ENCODE measurements at regions not wholly inside any gene's neighbourhood (a gene's known extent, or its start where the extent isn't known, plus 50 kb on each side); places are given as distances from the start of the nearest gene placed in this dataset.

DNA sequence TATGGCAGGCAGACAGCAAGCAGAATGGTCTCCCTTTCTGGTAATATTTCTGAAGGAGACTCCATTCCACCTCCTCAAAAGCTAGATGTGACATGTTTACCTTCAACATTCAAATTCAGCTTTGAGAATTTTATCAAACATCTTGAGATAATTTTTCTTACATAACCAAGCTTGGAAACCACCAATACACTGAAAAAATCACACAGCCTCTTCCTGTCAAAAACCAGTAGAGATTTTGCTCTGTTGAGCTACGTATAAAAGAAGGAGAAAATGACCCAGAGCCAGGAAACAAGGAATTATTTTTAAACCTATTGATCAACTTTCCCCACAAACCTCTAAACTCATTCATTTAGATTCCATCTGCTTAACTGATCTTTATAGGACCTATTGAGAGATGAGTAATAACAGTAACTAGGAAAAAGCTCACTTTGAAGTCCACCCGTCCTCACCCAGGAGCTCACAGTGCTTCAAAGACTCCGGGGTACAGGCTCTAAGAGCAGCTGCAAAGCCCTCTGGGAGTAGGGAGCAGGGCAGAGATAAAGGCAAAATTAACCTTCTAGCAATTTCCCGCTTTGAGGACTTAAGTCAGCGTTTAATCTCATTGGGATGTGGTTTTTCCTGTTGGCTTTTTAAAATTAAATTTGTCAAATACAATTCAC, 318.2 kb upstream of the RASGEF1B start:
- Histone ChIP-seq H3K4me1 (ENCODE audit: control insufficient read depth in 1 of 2, low read depth in 2 of 2) (peaks cover 8 to 15% of the 10 kb centered on the region in 2 donors), H3K36me3 (no peaks in the 10 kb centered on the region), H3K4me3 (no peak overlapping the region), H3K27me3 (replicated peaks; ENCODE audit: insufficient read depth) (no peaks in the 10 kb centered on the region), H3K27ac (no peak overlapping the region), H3K9me3 (no peaks in the 10 kb centered on the region)
- ATAC-seq (ENCODE audit: insufficient number of reproducible peaks, low FRiP score, low read depth) (no peak), DNase-seq (ENCODE audit: low spot score) (no peak)
- TF ChIP-seq, protein P1, sequence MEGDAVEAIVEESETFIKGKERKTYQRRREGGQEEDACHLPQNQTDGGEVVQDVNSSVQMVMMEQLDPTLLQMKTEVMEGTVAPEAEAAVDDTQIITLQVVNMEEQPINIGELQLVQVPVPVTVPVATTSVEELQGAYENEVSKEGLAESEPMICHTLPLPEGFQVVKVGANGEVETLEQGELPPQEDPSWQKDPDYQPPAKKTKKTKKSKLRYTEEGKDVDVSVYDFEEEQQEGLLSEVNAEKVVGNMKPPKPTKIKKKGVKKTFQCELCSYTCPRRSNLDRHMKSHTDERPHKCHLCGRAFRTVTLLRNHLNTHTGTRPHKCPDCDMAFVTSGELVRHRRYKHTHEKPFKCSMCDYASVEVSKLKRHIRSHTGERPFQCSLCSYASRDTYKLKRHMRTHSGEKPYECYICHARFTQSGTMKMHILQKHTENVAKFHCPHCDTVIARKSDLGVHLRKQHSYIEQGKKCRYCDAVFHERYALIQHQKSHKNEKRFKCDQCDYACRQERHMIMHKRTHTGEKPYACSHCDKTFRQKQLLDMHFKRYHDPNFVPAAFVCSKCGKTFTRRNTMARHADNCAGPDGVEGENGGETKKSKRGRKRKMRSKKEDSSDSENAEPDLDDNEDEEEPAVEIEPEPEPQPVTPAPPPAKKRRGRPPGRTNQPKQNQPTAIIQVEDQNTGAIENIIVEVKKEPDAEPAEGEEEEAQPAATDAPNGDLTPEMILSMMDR (IDR thresholded peaks at IDR 0.05): no peak

DNA sequence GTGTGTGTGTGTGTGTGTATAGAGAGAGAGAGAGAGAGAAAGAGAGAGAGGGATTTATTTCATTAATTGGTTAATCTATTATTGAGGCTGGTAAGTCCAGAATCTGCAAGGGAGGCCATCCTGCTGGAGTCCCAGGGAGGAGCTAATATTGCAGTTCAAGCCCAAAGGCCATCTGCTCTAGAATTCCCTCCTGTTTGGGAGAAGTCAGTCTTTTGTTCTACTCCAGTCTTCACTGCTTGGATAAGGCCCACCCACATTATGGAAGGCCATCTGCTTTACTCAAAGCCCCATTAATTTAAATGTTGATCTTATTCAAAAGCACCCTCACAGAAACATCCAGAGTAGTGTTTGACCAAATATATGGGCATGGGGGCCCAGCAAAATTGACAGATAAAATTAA, 317.5 kb upstream of the RASGEF1B start:
- Histone ChIP-seq H3K4me1 (ENCODE audit: control insufficient read depth in 1 of 2, low read depth in 2 of 2) (peaks cover 8 to 15% of the 10 kb centered on the region in 2 donors), H3K9me3 (no peaks in the 10 kb centered on the region), H3K36me3 (no peaks in the 10 kb centered on the region), H3K27me3 (replicated peaks; ENCODE audit: insufficient read depth) (no peaks in the 10 kb centered on the region), H3K27ac (no peak overlapping the region), H3K4me3 (no peak overlapping the region)
- ATAC-seq (ENCODE audit: insufficient number of reproducible peaks, low FRiP score, low read depth) (no peak), DNase-seq (ENCODE audit: low spot score) (no peak)
- TF ChIP-seq, protein P1 (IDR thresholded peaks at IDR 0.05): no peak

DNA sequence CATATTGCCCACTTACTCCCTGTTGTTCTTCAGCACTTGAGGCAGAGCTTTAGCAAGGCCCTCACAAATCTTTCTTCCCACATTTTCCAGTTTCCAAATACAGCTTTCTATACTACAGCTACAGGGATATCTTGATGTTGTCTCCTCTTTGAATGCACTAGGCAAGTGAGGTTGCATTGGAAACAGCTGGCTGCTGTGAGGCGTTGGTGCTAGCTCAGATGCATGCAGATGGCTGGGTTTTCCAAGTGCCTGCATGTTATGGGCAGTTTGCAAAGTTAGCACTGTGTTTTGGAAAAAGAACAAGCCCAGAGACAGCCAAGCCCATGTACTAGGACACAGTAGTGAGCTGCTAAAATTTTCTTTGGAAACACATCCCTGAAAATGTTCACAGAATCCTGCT, 315.1 kb upstream of the RASGEF1B start:
- H3K36me3 ChIP-seq: no peaks in the 10 kb centered on the region
- H3K27ac ChIP-seq: no peak overlapping the region
- no peak for DNase-seq (ENCODE audit: low spot score)
- no peaks in the 10 kb centered on the region for H3K9me3 ChIP-seq
- no peaks in the 10 kb centered on the region for H3K27me3 ChIP-seq (replicated peaks; ENCODE audit: insufficient read depth)
- TF ChIP-seq, protein P1 (IDR thresholded peaks at IDR 0.05): no peak
- peaks cover 8 to 15% of the 10 kb centered on the region in 2 donors for H3K4me1 ChIP-seq (ENCODE audit: control insufficient read depth in 1 of 2, low read depth in 2 of 2)
- no peak overlapping the region for H3K4me3 ChIP-seq
- no peak for ATAC-seq (ENCODE audit: insufficient number of reproducible peaks, low FRiP score, low read depth)

DNA sequence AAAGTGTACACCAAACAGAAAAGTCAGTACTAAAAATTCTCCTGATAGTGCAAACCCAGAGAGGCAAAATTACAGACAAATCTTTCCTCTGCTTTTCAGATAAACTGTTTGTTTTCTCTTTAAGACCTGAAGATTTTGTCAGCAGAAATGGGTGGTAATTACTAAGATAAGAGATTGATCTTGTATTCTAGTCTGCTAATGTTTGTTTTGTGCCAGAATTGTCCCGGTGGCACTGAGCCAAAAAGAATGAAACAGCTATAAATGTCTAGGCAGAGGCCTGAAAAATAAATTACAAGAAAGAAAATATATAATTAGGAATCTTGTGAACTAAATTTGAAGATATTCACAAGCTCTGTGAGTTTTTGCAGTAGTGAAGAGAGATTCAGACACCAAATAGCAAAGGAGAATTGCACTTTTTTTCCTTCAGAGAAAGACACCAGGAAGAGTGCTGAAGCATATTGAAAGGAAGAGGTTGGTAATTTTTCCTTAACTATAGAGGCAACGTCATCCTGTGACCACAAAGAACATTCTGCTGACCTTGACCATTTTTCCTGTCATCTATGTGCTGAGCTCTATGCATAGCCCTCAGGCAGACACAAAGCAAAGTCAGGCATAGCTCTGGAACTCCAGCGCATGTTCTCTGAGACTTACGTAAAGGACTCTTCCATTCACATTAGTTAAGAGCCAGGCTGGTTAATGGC, 314.5 kb upstream of the RASGEF1B start:
- H3K9me3 ChIP-seq: no peaks in the 10 kb centered on the region
- H3K27me3 ChIP-seq (replicated peaks; ENCODE audit: insufficient read depth): no peaks in the 10 kb centered on the region
- DNase-seq (ENCODE audit: low spot score): no peak
- ATAC-seq (ENCODE audit: insufficient number of reproducible peaks, low FRiP score, low read depth): no peak
- H3K27ac ChIP-seq: no peak overlapping the region
- H3K36me3 ChIP-seq: no peaks in the 10 kb centered on the region
- H3K4me3 ChIP-seq: no peak overlapping the region
- TF ChIP-seq, protein P1 (IDR thresholded peaks at IDR 0.05): no peak
- H3K4me1 ChIP-seq (ENCODE audit: control insufficient read depth in 1 of 2, low read depth in 2 of 2): peaks cover 8 to 15% of the 10 kb centered on the region in 2 donors

DNA sequence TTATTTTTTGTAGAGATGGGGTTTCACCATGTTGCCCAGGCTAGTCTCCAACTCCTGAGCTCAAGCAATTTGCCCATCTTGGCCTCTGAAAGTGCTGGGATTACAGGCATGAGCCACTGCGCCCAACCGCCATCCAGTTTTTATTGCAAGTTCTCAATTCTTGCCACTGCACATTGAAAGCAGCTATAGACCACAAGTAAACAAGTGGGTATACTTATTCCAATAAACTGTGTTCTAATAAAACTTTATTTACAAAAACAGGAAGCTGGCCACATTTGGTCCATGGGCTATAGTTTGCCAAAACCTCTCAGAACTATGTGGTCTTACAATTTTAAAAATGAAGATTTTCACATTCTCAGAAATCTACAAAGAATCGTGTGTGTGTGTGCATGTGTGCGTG, 313.6 kb upstream of the RASGEF1B start:
- Histone ChIP-seq H3K27ac (no peak overlapping the region), H3K4me3 (no peak overlapping the region), H3K27me3 (replicated peaks; ENCODE audit: insufficient read depth) (no peaks in the 10 kb centered on the region), H3K36me3 (no peaks in the 10 kb centered on the region), H3K4me1 (ENCODE audit: control insufficient read depth in 1 of 2, low read depth in 2 of 2) (peaks cover 8 to 15% of the 10 kb centered on the region in 2 donors), H3K9me3 (no peaks in the 10 kb centered on the region)
- TF ChIP-seq, protein P1 (IDR thresholded peaks at IDR 0.05): no peak
- ATAC-seq (ENCODE audit: insufficient number of reproducible peaks, low FRiP score, low read depth) (no peak), DNase-seq (ENCODE audit: low spot score) (no peak)

Data from thoracic aorta (tissue), 2 donors.